ENCODE measurements at regions not wholly inside any gene's neighbourhood (a gene's known extent, or its start where the extent isn't known, plus 50 kb on each side); places are given as distances from the start of the nearest gene placed in this dataset.

DNA sequence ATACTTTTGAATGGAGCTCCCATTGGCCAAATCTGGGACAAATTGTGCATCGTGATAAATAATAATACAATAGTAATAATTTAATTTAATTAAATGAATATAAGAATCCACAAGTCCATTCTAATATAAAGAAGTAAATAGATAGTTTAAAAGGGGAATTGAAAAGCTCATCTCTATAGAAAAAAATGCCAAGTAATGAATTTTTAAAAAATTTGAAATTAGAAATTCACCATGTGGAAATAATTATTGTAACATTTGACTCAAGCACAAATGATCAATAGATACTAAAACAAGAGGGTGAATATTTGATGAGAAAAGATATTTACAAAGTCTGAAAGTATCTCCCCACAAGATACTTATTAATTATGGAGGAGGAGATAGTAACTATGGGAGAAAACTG lies 467.4 kb downstream of the CETN3 start:
- intact Hi-C loops (cut with DNase I): no loop called here
- TF ChIP-seq POLR2A (IDR thresholded peaks at IDR 0.05): no peak
- TF ChIP-seq, protein P1, sequence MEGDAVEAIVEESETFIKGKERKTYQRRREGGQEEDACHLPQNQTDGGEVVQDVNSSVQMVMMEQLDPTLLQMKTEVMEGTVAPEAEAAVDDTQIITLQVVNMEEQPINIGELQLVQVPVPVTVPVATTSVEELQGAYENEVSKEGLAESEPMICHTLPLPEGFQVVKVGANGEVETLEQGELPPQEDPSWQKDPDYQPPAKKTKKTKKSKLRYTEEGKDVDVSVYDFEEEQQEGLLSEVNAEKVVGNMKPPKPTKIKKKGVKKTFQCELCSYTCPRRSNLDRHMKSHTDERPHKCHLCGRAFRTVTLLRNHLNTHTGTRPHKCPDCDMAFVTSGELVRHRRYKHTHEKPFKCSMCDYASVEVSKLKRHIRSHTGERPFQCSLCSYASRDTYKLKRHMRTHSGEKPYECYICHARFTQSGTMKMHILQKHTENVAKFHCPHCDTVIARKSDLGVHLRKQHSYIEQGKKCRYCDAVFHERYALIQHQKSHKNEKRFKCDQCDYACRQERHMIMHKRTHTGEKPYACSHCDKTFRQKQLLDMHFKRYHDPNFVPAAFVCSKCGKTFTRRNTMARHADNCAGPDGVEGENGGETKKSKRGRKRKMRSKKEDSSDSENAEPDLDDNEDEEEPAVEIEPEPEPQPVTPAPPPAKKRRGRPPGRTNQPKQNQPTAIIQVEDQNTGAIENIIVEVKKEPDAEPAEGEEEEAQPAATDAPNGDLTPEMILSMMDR (IDR thresholded peaks at IDR 0.05): no peak

DNA sequence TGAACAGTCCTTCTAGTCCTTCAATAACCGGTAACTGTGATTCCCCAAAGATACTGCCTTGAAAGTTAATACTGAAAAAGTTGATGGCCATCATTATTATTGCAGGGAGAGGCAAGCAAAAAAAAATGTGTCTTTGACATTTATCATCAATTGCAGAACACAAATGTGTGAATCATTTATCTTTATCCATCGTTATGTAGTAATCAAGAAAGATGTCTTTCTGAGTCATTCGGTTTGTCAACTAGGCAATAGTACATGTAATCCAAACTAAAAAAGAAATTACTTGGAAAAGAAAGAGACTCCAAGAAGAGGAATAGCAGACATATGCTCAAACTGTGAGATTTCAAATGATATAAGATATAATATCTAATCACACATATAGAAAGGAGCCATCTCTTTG lies 473.0 kb downstream of the CETN3 start:
- TF ChIP-seq, protein P1 (IDR thresholded peaks at IDR 0.05): no peak
- no peak for TF ChIP-seq POLR2A (IDR thresholded peaks at IDR 0.05)
- no peak for DNase-seq
- Histone ChIP-seq H3K27ac (no peak overlapping the region), H3K4me1 (no peaks in the 10 kb centered on the region), H3K27me3 (no peaks in the 10 kb centered on the region), H3K36me3 (no peaks in the 10 kb centered on the region), H3K9me3 (no peaks in the 10 kb centered on the region), H3K4me3 (no peak overlapping the region)
- 66 to 77% methylated on average over 3 of the region's 3 CpGs for WGBS, 2 donors
- intact Hi-C loops (cut with DNase I): no loop called here

More for the DNA sequence above, 467.4 kb downstream of the CETN3 start:
- H3K27ac ChIP-seq: no peak overlapping the region
- 82 to 94% methylated on average over 1 of the region's 1 CpG for WGBS, 2 donors
- H3K36me3 ChIP-seq: no peaks in the 10 kb centered on the region
- no peak overlapping the region for H3K4me3 ChIP-seq
- H3K27me3 ChIP-seq: no peaks in the 10 kb centered on the region
- H3K9me3 ChIP-seq: no peaks in the 10 kb centered on the region
- DNase-seq: no peak
- H3K4me1 ChIP-seq: no peaks in the 10 kb centered on the region

DNA sequence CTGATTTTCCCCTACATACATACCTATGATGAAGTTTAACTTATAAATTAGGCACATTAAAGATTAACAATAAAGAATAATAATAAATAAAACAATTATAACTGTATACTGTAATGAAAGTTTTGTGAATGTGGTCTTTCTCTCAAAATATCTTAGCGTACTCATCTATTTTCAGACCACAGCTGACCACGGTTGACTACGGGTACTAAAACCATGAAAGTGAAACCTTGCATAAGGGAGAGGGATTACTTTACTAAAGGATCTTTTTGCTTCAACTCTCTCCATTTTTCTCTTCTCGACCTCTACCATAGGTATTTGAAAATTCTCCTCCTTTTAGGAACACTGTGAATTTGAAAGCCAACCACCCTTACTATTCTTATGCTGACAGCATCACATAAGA lies 475.5 kb downstream of the CETN3 start:
- TF ChIP-seq, protein P1 (IDR thresholded peaks at IDR 0.05): no peak
- no peak for TF ChIP-seq POLR2A (IDR thresholded peaks at IDR 0.05)
- Histone ChIP-seq H3K27me3 (no peaks in the 10 kb centered on the region), H3K27ac (no peak overlapping the region), H3K36me3 (no peaks in the 10 kb centered on the region), H3K4me3 (no peak overlapping the region), H3K4me1 (peaks cover 0 to 8% (median 0%) of the 10 kb centered on the region in 3 donors), H3K9me3 (no peaks in the 10 kb centered on the region)
- intact Hi-C loops (cut with DNase I): no loop called here
- DNase-seq: no peak
- WGBS, 2 donors: 68 to 90% methylated on average over 4 of the region's 4 CpGs

DNA sequence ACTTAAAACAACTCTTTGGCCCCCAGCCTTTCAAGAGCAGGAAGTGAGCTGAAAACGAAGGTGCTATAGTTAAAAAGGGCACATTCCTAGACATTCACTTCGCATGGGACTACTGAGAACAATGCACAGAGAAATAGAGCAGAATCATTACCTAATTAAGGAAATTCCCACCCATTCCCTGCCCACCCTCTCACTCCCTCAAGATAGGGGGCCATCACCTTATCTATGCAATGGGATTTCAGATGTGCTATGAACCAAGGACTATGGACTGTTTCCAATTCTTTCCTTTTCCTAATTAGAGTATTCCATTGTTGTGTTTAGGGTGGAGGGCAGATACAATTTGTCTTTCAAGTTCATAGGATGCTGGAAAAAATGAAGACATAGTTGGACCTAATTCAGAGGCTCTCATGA lies 476.8 kb downstream of the CETN3 start:
- peaks cover 0 to 8% (median 0%) of the 10 kb centered on the region in 3 donors for H3K4me1 ChIP-seq
- no peak for DNase-seq
- H3K27ac ChIP-seq: no peak overlapping the region

DNA sequence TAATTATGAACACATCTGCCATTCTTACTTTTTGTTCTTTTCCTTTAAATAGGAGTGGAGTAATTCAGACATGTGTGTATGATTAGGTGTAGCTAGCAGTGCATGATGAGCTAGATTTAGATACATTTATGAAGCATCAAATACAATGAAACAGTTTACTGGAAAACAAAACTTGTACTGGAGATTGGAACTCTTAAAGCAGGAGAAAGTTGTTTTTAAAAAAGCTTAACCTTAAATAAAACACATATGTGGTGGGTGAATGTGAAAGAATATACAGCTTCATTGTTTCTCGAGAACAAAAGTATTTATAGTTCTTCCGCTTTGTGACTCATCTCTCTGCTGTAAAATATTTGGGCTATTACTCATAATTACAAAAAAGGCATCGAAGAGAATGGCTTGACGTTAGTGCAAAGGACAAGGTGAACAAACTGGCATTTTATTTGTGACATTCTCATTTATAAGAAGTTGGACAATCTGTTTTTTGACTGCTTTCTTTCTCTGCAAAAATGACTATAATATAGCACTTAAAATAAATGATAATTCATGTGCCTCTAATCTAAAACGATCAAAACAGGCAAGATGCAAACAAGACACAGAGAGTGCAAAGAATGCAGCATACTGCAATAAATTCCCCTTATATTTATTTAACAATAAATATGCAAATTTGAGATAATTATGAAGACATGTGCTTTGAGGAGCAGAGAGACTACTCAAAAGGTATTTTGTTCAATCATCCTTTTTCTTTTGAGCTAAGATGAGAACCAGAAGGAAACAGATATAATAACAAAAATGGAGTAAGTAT lies 478.8 kb downstream of the CETN3 start:
- no peak overlapping the region for H3K27ac ChIP-seq
- DNase-seq: no peak
- no peak for TF ChIP-seq POLR2A (IDR thresholded peaks at IDR 0.05)
- TF ChIP-seq, protein P1 (IDR thresholded peaks at IDR 0.05): no peak
- WGBS, 2 donors: 17 to 24% methylated on average over 5 of the region's 5 CpGs
- no peak overlapping the region for H3K4me3 ChIP-seq
- no peaks in the 10 kb centered on the region for H3K36me3 ChIP-seq
- H3K27me3 ChIP-seq: no peaks in the 10 kb centered on the region
- peaks cover 0 to 8% (median 0%) of the 10 kb centered on the region in 3 donors for H3K4me1 ChIP-seq
- no peaks in the 10 kb centered on the region for H3K9me3 ChIP-seq
- intact Hi-C loops (cut with DNase I): no loop called here

More for the DNA sequence above, 476.8 kb downstream of the CETN3 start:
- intact Hi-C loops (cut with DNase I): no loop called here
- TF ChIP-seq, protein P1 (IDR thresholded peaks at IDR 0.05): no peak
- TF ChIP-seq POLR2A (IDR thresholded peaks at IDR 0.05): no peak
- H3K36me3 ChIP-seq: no peaks in the 10 kb centered on the region
- no peaks in the 10 kb centered on the region for H3K9me3 ChIP-seq
- no peak overlapping the region for H3K4me3 ChIP-seq
- WGBS, 2 donors: 63 to 70% methylated on average over 2 of the region's 2 CpGs
- H3K27me3 ChIP-seq: no peaks in the 10 kb centered on the region
